Naive thymus-derived CD4-positive, alpha-beta T cell (primary cell): ENCODE measurements at regions not wholly inside any gene's neighbourhood (a gene's known extent, or its start where the extent isn't known, plus 50 kb on each side); places are given as distances from the start of the nearest gene placed in this dataset.

Source experiments
- ATAC-seq: fragments of 150-1000 bp; cut with Tn5 transposase; 2 replicates; pipeline ENCODE4 v1.10.0; 2021; ENCODE audit warnings: mild to moderate bottlenecking, moderate library complexity
- CTCF ChIA-PET: fragments of 350-600 bp; sonication (Branson Sonifier 250); formaldehyde crosslinking; loops from one replicate; lab custom pipeline; 2021; ENCODE audit warnings: antibody characterized with exemption; lab: Charles Lee
- POLR2A ChIA-PET: fragments of 350-600 bp; sonication (Branson Sonifier 250); formaldehyde crosslinking; loops from one replicate; lab custom pipeline; 2021; ENCODE audit warnings: antibody characterized with exemption, inconsistent platforms; lab: Charles Lee
- DNase-seq, 9 donors: peaks; one replicate each; pipeline versions ENCODE4 v3.0.0 to v3.0.0-alpha.2; 2020 to 2022; ENCODE audit warnings: mixed read lengths in 1 of 9
- H3K27ac ChIP-seq: one replicate; pipeline ENCODE4 v1.7.0; 2013; ENCODE audit warnings: mild to moderate bottlenecking, low read depth, low read length, moderate library complexity
- H3K27me3 ChIP-seq, 2 donors: one replicate each; pipeline ENCODE4 v1.7.0; 2013; ENCODE audit warnings: low read length in 2 of 2, mild to moderate bottlenecking in 2 of 2, moderate library complexity in 2 of 2; ENCODE audit not compliant: control insufficient read depth in 2 of 2, insufficient read depth in 2 of 2
- H3K36me3 ChIP-seq, 3 experiments: 1 replicate in 2 of 3; 2 replicates in 1 of 3; pipeline ENCODE4 v1.7.0; 2013; ENCODE audit warnings: low read length in 3 of 3, mild to moderate bottlenecking in 3 of 3, moderate library complexity in 1 of 3; ENCODE audit not compliant: insufficient read depth in 3 of 3, control insufficient read depth in 2 of 3
- H3K4me1 ChIP-seq, 2 donors: one replicate each; pipeline ENCODE4 v1.7.0; 2013; ENCODE audit warnings: low read length in 2 of 2, mild to moderate bottlenecking in 2 of 2, moderate library complexity in 1 of 2; ENCODE audit not compliant: control insufficient read depth in 2 of 2, insufficient read depth in 2 of 2
- H3K4me3 ChIP-seq: 2 replicates; pipeline ENCODE4 v1.7.0; 2013; ENCODE audit warnings: mild to moderate bottlenecking, low read length
- H3K9me3 ChIP-seq, 3 experiments: 1 replicate in 2 of 3; 2 replicates in 1 of 3; pipeline ENCODE4 v1.7.0; 2013; ENCODE audit warnings: low read length in 3 of 3; ENCODE audit not compliant: control insufficient read depth in 2 of 3
- H3K27ac Mint-ChIP-seq, 9 donors: one replicate each; pipeline ENCODE4 v1.8.0; 2020 to 2022; ENCODE audit warnings: mixed read lengths in 9 of 9, mild to moderate bottlenecking in 8 of 9, moderate library complexity in 5 of 9, inconsistent platforms in 2 of 9
- H3K27me3 Mint-ChIP-seq, 5 donors: one replicate each; pipeline ENCODE4 v1.8.0; 2021 to 2022; ENCODE audit warnings: mixed read lengths in 5 of 5, mild to moderate bottlenecking in 1 of 5
- H3K36me3 Mint-ChIP-seq, 5 donors: one replicate each; pipeline ENCODE4 v1.8.0; 2020 to 2022; ENCODE audit warnings: mixed read lengths in 5 of 5, mild to moderate bottlenecking in 3 of 5, inconsistent platforms in 1 of 5
- H3K4me1 Mint-ChIP-seq, 7 donors: one replicate each; pipeline ENCODE4 v1.8.0; 2020 to 2022; ENCODE audit warnings: mixed read lengths in 7 of 7, mild to moderate bottlenecking in 3 of 7, inconsistent platforms in 1 of 7
- H3K4me3 Mint-ChIP-seq, 10 donors: one replicate each; pipeline ENCODE4 v1.8.0; 2020 to 2022; ENCODE audit warnings: mild to moderate bottlenecking in 10 of 10, mixed read lengths in 10 of 10, moderate library complexity in 6 of 10, inconsistent platforms in 2 of 10
- H3K9me3 Mint-ChIP-seq, 11 donors: one replicate each; pipeline ENCODE4 v1.8.0; 2020 to 2022; ENCODE audit warnings: mixed read lengths in 11 of 11, mild to moderate bottlenecking in 4 of 11, inconsistent platforms in 1 of 11, moderate library complexity in 1 of 11
- intact Hi-C, 2 donors: fragments of 100-400 bp; cut with micrococcal nuclease; formaldehyde crosslinking; loops; one replicate each; pipeline ENCODE4 v1.15.1; 2023

GRCh38 chr3:188006726-188007393 lies 147.1 kb upstream of the LPP start:
- Mint-ChIP-seq H3K36me3 (peaks cover 0 to 26% (median 4%) of the 10 kb centered on the region in 5 donors), H3K9me3 (peaks cover 0 to 15% (median 5%) of the 10 kb centered on the region in 11 donors), H3K4me1 (peaks cover 9 to 38% (median 16%) of the 10 kb centered on the region in 7 donors), H3K27me3 (no peaks in the 10 kb centered on the region), H3K27ac (peak overlapping the region in 1 of 9 donors; percentile 20), H3K4me3 (no peak overlapping the region)
- no peaks in the 10 kb centered on the region for H3K9me3 ChIP-seq
- CTCF ChIA-PET, result interaction anchor here (0.6 kb wide), 1 partner anchor 44 kb away, joined by 3 read pairs; no protein-coding TSS in a partner anchor
- H3K27me3 ChIP-seq, result no peaks in the 10 kb centered on the region
- ATAC-seq (no peak), DNase-seq (no peak)
- POLR2A ChIA-PET, result no interaction called here
- no peaks in the 10 kb centered on the region for H3K36me3 ChIP-seq
- intact Hi-C loops, result no loop called here
- H3K27ac ChIP-seq, result no peak overlapping the region
- no peak overlapping the region for H3K4me3 ChIP-seq
- no peaks in the 10 kb centered on the region for H3K4me1 ChIP-seq

GRCh38 chr3:188007897-188008296 lies 146.1 kb upstream of the LPP start:
- Histone ChIP-seq H3K9me3 (no peaks in the 10 kb centered on the region), H3K27ac (no peak overlapping the region), H3K4me1 (no peaks in the 10 kb centered on the region), H3K27me3 (no peaks in the 10 kb centered on the region), H3K36me3 (no peaks in the 10 kb centered on the region), H3K4me3 (no peak overlapping the region)
- intact Hi-C loops, result no loop called here
- H3K4me3 Mint-ChIP-seq, result no peak overlapping the region
- H3K9me3 Mint-ChIP-seq, result peaks cover 0 to 19% (median 5%) of the 10 kb centered on the region in 11 donors
- H3K27ac Mint-ChIP-seq, result peak overlapping the region in 1 of 9 donors; percentile 2
- peaks cover 0 to 4% (median 0%) of the 10 kb centered on the region in 5 donors for H3K27me3 Mint-ChIP-seq
- peaks cover 0 to 28% (median 4%) of the 10 kb centered on the region in 5 donors for H3K36me3 Mint-ChIP-seq
- DNase-seq (no peak), ATAC-seq (peak; percentile 65)
- H3K4me1 Mint-ChIP-seq, result peaks cover 4 to 31% (median 11%) of the 10 kb centered on the region in 7 donors
- POLR2A ChIA-PET, result no interaction called here
- CTCF ChIA-PET, result no interaction called here

GRCh38 chr3:188008582-188009213 lies 145.3 kb upstream of the LPP start:
- Histone ChIP-seq H3K4me3 (no peak overlapping the region), H3K27ac (no peak overlapping the region), H3K36me3 (no peaks in the 10 kb centered on the region), H3K4me1 (no peaks in the 10 kb centered on the region), H3K27me3 (no peaks in the 10 kb centered on the region), H3K9me3 (no peaks in the 10 kb centered on the region)
- ChIA-PET POLR2A (no interaction called here), CTCF (no interaction called here)
- Mint-ChIP-seq H3K27ac (peak overlapping the region in 1 of 9 donors; percentile 2), H3K9me3 (peaks cover 0 to 19% (median 5%) of the 10 kb centered on the region in 11 donors), H3K27me3 (peaks cover 0 to 6% (median 0%) of the 10 kb centered on the region in 5 donors), H3K36me3 (peaks cover 0 to 25% (median 4%) of the 10 kb centered on the region in 5 donors), H3K4me3 (no peak overlapping the region), H3K4me1 (peaks cover 0 to 25% (median 6%) of the 10 kb centered on the region in 7 donors)
- DNase-seq, result no peak
- intact Hi-C loops, result no loop called here
- no peak for ATAC-seq

GRCh38 chr3:188010478-188010877 lies 143.5 kb upstream of the LPP start:
- Mint-ChIP-seq H3K36me3 (peaks cover 0 to 27% (median 4%) of the 10 kb centered on the region in 5 donors), H3K27me3 (peaks cover 0 to 16% (median 0%) of the 10 kb centered on the region in 5 donors), H3K9me3 (peaks cover 0 to 19% (median 5%) of the 10 kb centered on the region in 11 donors), H3K27ac (no peak overlapping the region), H3K4me3 (no peak overlapping the region), H3K4me1 (peaks cover 0 to 25% (median 6%) of the 10 kb centered on the region in 7 donors)
- H3K27ac ChIP-seq, result no peak overlapping the region
- H3K27me3 ChIP-seq, result no peaks in the 10 kb centered on the region
- H3K36me3 ChIP-seq, result no peaks in the 10 kb centered on the region
- H3K4me1 ChIP-seq, result no peaks in the 10 kb centered on the region
- ChIA-PET CTCF (no interaction called here), POLR2A (no interaction called here)
- ATAC-seq, result no peak
- no peaks in the 10 kb centered on the region for H3K9me3 ChIP-seq
- intact Hi-C loops, result no loop called here
- DNase-seq, result no peak
- H3K4me3 ChIP-seq, result no peak overlapping the region

- peaks cover 0 to 22% (median 0%) of the 10 kb centered on the region in 5 donors for H3K36me3 Mint-ChIP-seq
- ATAC-seq (no peak), DNase-seq (no peak)
- CTCF ChIA-PET, result no interaction called here
- no peak overlapping the region for H3K27ac Mint-ChIP-seq
- Histone ChIP-seq H3K4me1 (no peaks in the 10 kb centered on the region), H3K4me3 (no peak overlapping the region), H3K9me3 (no peaks in the 10 kb centered on the region), H3K27me3 (no peaks in the 10 kb centered on the region), H3K36me3 (no peaks in the 10 kb centered on the region), H3K27ac (no peak overlapping the region)
- H3K9me3 Mint-ChIP-seq, result peaks cover 0 to 16% (median 0%) of the 10 kb centered on the region in 11 donors
- H3K4me1 Mint-ChIP-seq, result peaks cover 0 to 4% (median 0%) of the 10 kb centered on the region in 7 donors
- intact Hi-C loops, result no loop called here
- H3K27me3 Mint-ChIP-seq, result peaks cover 0 to 7% (median 0%) of the 10 kb centered on the region in 5 donors
- H3K4me3 Mint-ChIP-seq, result no peak overlapping the region
- POLR2A ChIA-PET, result no interaction called here
Observed at GRCh38 chr3:188019727-188020126, 134.2 kb upstream of the LPP start.

- ChIA-PET POLR2A (no interaction called here), CTCF (no interaction called here)
- Mint-ChIP-seq H3K4me1 (peaks cover 0 to 4% (median 0%) of the 10 kb centered on the region in 7 donors), H3K27me3 (peaks cover 0 to 1% (median 0%) of the 10 kb centered on the region in 5 donors), H3K36me3 (peaks cover 0 to 22% (median 0%) of the 10 kb centered on the region in 5 donors), H3K4me3 (no peak overlapping the region), H3K9me3 (peaks cover 0 to 16% (median 0%) of the 10 kb centered on the region in 11 donors), H3K27ac (no peak overlapping the region)
- H3K36me3 ChIP-seq, result no peaks in the 10 kb centered on the region
- DNase-seq (no peak), ATAC-seq (no peak)
- no peak overlapping the region for H3K27ac ChIP-seq
- H3K9me3 ChIP-seq, result no peaks in the 10 kb centered on the region
- H3K27me3 ChIP-seq, result no peaks in the 10 kb centered on the region
- intact Hi-C loops, result no loop called here
- no peak overlapping the region for H3K4me3 ChIP-seq
- no peaks in the 10 kb centered on the region for H3K4me1 ChIP-seq
Observed at GRCh38 chr3:188021041-188021440, 132.9 kb upstream of the LPP start.
